Activated naive CD8-positive, alpha-beta T cell (primary cell): ENCODE measurements at regions not wholly inside any gene's neighbourhood (a gene's known extent, or its start where the extent isn't known, plus 50 kb on each side); places are given as distances from the start of the nearest gene placed in this dataset.
"Not testable (repeated sequence)": the region's sequence is repeated elsewhere in the genome, so short reads cannot be mapped to it uniquely, and the experiment has no call there.

ENCODE experiments used
- H3K27ac Mint-ChIP-seq: one replicate; pipeline ENCODE4 v1.8.0; 2021; ENCODE audit warnings: mixed read lengths
- H3K27me3 Mint-ChIP-seq: one replicate; pipeline ENCODE4 v1.8.0; 2021; ENCODE audit warnings: mixed read lengths
- H3K36me3 Mint-ChIP-seq: one replicate; pipeline ENCODE4 v1.8.0; 2021; ENCODE audit warnings: mixed read lengths
- H3K4me1 Mint-ChIP-seq: one replicate; pipeline ENCODE4 v1.8.0; 2021; ENCODE audit warnings: low read depth, mixed read lengths
- H3K4me3 Mint-ChIP-seq: one replicate; pipeline ENCODE4 v1.8.0; 2021; ENCODE audit warnings: mild to moderate bottlenecking, mixed read lengths
- H3K9me3 Mint-ChIP-seq: one replicate; pipeline ENCODE4 v1.8.0; 2021; ENCODE audit warnings: low read depth, mixed read lengths

- Mint-ChIP-seq H3K4me3 (no peak overlapping the region), H3K27ac (no peak overlapping the region), H3K27me3 (peaks cover 3% of the 10 kb centered on the region), H3K9me3 (no peaks in the 10 kb centered on the region), H3K4me1 (no peaks in the 10 kb centered on the region), H3K36me3 (no peaks in the 10 kb centered on the region)
These were observed 63.3 kb upstream of the ME3 start for GRCh38 chr11:86735451-86736290.

- not testable (repeated sequence) for H3K4me3 Mint-ChIP-seq, H3K27ac Mint-ChIP-seq, H3K27me3 Mint-ChIP-seq, H3K9me3 Mint-ChIP-seq, H3K4me1 Mint-ChIP-seq, H3K36me3 Mint-ChIP-seq
These were observed 60.3 kb upstream of the ME3 start for GRCh38 chr11:86732739-86733138.

GRCh38 chr11:86732286-86732685 is 59.9 kb upstream of the ME3 start:
- not testable (repeated sequence) for H3K4me3 Mint-ChIP-seq, H3K27me3 Mint-ChIP-seq, H3K36me3 Mint-ChIP-seq, H3K9me3 Mint-ChIP-seq, H3K4me1 Mint-ChIP-seq, H3K27ac Mint-ChIP-seq

GRCh38 chr11:86729576-86729975 is 57.2 kb upstream of the ME3 start:
- H3K9me3 Mint-ChIP-seq, H3K36me3 Mint-ChIP-seq, H3K4me1 Mint-ChIP-seq, H3K27ac Mint-ChIP-seq, H3K4me3 Mint-ChIP-seq, H3K27me3 Mint-ChIP-seq: not testable (repeated sequence)

- Mint-ChIP-seq H3K9me3 (no peaks in the 10 kb centered on the region), H3K4me1 (no peaks in the 10 kb centered on the region), H3K27ac (no peak overlapping the region), H3K27me3 (peaks cover 5% of the 10 kb centered on the region), H3K4me3 (no peak overlapping the region), H3K36me3 (no peaks in the 10 kb centered on the region)
These were observed 56.1 kb upstream of the ME3 start for GRCh38 chr11:86728562-86728961.

GRCh38 chr11:86726770-86727504 is 54.5 kb upstream of the ME3 start:
- Mint-ChIP-seq H3K27ac (no peak overlapping the region), H3K27me3 (peaks cover 5% of the 10 kb centered on the region), H3K4me1 (no peaks in the 10 kb centered on the region), H3K4me3 (no peak overlapping the region), H3K36me3 (no peaks in the 10 kb centered on the region), H3K9me3 (peaks cover 15% of the 10 kb centered on the region)

- Mint-ChIP-seq H3K36me3 (no peaks in the 10 kb centered on the region), H3K4me3 (no peak overlapping the region), H3K27me3 (peaks cover 6% of the 10 kb centered on the region), H3K4me1 (no peaks in the 10 kb centered on the region), H3K27ac (no peak overlapping the region), H3K9me3 (peaks cover 21% of the 10 kb centered on the region)
These were observed 53.8 kb upstream of the ME3 start for GRCh38 chr11:86726118-86726753.

- Mint-ChIP-seq H3K9me3 (peaks cover 21% of the 10 kb centered on the region), H3K36me3 (no peaks in the 10 kb centered on the region), H3K4me3 (no peak overlapping the region), H3K4me1 (no peaks in the 10 kb centered on the region), H3K27me3 (peaks cover 1% of the 10 kb centered on the region), H3K27ac (no peak overlapping the region)
These were observed 51.7 kb upstream of the ME3 start for GRCh38 chr11:86724137-86724536.

GRCh38 chr11:86723281-86723680 is 50.9 kb upstream of the ME3 start:
- H3K27ac Mint-ChIP-seq = no peak overlapping the region
- H3K4me3 Mint-ChIP-seq = no peak overlapping the region
- no peaks in the 10 kb centered on the region for H3K4me1 Mint-ChIP-seq
- peaks cover 21% of the 10 kb centered on the region for H3K9me3 Mint-ChIP-seq
- no peaks in the 10 kb centered on the region for H3K36me3 Mint-ChIP-seq
- H3K27me3 Mint-ChIP-seq = peaks cover 3% of the 10 kb centered on the region

- Mint-ChIP-seq H3K27me3 (peaks cover 3% of the 10 kb centered on the region), H3K4me1 (no peaks in the 10 kb centered on the region), H3K9me3 (peaks cover 21% of the 10 kb centered on the region), H3K36me3 (no peaks in the 10 kb centered on the region), H3K27ac (no peak overlapping the region), H3K4me3 (no peak overlapping the region)
These were observed 50.3 kb upstream of the ME3 start for GRCh38 chr11:86722748-86723147.
